Liver (tissue), 3 donors: ENCODE measurements at regions not wholly inside any gene's neighbourhood (a gene's known extent, or its start where the extent isn't known, plus 50 kb on each side); places are given as distances from the start of the nearest gene placed in this dataset.

Experiments
- RAD21 ChIP-seq, 2 donors: IDR thresholded peaks; 2 replicates each; pipeline ENCODE4 v1.6.1; 2016; ENCODE audit warnings: antibody characterized with exemption in 2 of 2, mild to moderate bottlenecking in 2 of 2
- TF ChIP-seq, protein P1 (sequence below): fragments of 150-350 bp; IDR thresholded peaks from 2 replicates; pipeline ENCODE4 v1.5.1; 2017; ENCODE audit warnings: improper control_type of control experiment, low read depth, low read length; ENCODE audit not compliant: missing input control
- TF ChIP-seq, protein P2 (sequence below): IDR thresholded peaks from 2 replicates; pipeline ENCODE4 v1.6.1; 2016; ENCODE audit warnings: antibody characterized with exemption
- donor health status: healthy.
- donor health status: healthy.

DNA sequence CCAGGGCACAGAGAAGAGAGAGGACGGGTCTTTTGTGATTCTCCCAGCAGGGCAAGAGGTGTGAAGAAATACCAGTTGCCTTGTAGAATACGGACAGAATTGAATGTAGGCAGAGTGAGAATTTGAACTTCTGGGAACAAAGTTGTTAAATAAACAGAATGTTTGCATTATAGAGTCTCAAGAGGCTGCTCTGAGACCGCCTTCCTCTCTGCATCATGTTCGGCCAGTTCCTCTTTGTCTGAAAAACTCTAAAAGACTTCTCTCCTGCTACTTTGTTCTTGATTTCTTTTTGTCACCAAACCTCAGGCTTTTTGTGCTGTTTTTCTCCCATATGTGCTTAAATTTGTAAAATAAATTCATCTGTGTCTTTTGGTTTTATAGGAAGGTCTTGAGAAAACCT lies 256.4 kb downstream of the DLEU7 start:
- TF ChIP-seq RAD21 (IDR thresholded peaks at IDR 0.05): no peak
- TF ChIP-seq, protein P1, sequence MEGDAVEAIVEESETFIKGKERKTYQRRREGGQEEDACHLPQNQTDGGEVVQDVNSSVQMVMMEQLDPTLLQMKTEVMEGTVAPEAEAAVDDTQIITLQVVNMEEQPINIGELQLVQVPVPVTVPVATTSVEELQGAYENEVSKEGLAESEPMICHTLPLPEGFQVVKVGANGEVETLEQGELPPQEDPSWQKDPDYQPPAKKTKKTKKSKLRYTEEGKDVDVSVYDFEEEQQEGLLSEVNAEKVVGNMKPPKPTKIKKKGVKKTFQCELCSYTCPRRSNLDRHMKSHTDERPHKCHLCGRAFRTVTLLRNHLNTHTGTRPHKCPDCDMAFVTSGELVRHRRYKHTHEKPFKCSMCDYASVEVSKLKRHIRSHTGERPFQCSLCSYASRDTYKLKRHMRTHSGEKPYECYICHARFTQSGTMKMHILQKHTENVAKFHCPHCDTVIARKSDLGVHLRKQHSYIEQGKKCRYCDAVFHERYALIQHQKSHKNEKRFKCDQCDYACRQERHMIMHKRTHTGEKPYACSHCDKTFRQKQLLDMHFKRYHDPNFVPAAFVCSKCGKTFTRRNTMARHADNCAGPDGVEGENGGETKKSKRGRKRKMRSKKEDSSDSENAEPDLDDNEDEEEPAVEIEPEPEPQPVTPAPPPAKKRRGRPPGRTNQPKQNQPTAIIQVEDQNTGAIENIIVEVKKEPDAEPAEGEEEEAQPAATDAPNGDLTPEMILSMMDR: no peak
- TF ChIP-seq, protein P2, sequence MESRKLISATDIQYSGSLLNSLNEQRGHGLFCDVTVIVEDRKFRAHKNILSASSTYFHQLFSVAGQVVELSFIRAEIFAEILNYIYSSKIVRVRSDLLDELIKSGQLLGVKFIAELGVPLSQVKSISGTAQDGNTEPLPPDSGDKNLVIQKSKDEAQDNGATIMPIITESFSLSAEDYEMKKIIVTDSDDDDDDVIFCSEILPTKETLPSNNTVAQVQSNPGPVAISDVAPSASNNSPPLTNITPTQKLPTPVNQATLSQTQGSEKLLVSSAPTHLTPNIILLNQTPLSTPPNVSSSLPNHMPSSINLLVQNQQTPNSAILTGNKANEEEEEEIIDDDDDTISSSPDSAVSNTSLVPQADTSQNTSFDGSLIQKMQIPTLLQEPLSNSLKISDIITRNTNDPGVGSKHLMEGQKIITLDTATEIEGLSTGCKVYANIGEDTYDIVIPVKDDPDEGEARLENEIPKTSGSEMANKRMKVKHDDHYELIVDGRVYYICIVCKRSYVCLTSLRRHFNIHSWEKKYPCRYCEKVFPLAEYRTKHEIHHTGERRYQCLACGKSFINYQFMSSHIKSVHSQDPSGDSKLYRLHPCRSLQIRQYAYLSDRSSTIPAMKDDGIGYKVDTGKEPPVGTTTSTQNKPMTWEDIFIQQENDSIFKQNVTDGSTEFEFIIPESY: no peak
